ENCODE measurements at regions not wholly inside any gene's neighbourhood (a gene's known extent, or its start where the extent isn't known, plus 50 kb on each side); places are given as distances from the start of the nearest gene placed in this dataset. TPM values are rescaled to one million over a fixed set of nuclear protein-coding genes. Genes with fewer than 3 reads are reported as not detected.
"Not testable (repeated sequence)": the region's sequence is repeated elsewhere in the genome, so short reads cannot be mapped to it uniquely, and the experiment has no call there.

- not testable (repeated sequence) for DNase-seq (ENCODE audit: low spot score); H3K4me3 ChIP-seq; H3K4me3 Mint-ChIP-seq; H2AFZ ChIP-seq; H3K27me3 Mint-ChIP-seq (ENCODE audit: insufficient read depth, low read depth, poor library complexity); H4K20me1 ChIP-seq (replicated peaks; ENCODE audit: insufficient read depth); H3K4me1 Mint-ChIP-seq; H3K9me2 ChIP-seq (ENCODE audit: insufficient read depth); H3K27me3 ChIP-seq (ENCODE audit: insufficient read depth); H3K79me2 ChIP-seq (replicated peaks; ENCODE audit: insufficient read depth); H3K27ac Mint-ChIP-seq; H3K4me1 ChIP-seq (ENCODE audit: insufficient read depth); H3F3A ChIP-seq (replicated peaks; ENCODE audit: low read depth); ATAC-seq; H3K4me2 ChIP-seq; H3K36me3 ChIP-seq (ENCODE audit: insufficient read depth); H3K27ac ChIP-seq (ENCODE audit: low read depth)
- peaks cover 74% of the 10 kb centered on the region for H3K9me3 Mint-ChIP-seq
- H3K36me3 Mint-ChIP-seq (ENCODE audit: low read depth), result peaks cover 27% of the 10 kb centered on the region
These were observed 354.6 kb downstream of the ZNF37A start for GRCh38 chr10:38448614-38449355.

DNA sequence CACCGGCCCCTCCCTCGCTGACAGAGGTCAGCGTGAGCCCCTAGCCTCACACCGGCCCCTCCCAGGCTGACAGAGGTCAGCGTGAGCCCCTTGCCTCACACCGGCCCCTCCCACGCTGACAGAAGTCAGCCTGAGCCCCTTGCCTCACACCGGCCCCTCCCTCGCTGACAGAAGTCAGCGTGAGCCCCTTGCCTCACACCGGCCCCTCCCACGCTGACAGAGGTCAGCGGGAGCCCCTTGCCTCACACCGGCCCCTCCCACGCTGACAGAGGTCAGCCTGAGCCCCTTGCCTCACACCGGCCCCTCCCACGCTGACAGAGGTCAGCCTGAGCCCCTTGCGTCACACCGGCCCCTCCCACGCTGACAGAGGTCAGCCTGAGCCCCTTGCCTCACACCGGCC, 355.5 kb downstream of the ZNF37A start:
- not testable (repeated sequence) for ATAC-seq, H3K4me3 Mint-ChIP-seq, H3K4me3 ChIP-seq

DNA sequence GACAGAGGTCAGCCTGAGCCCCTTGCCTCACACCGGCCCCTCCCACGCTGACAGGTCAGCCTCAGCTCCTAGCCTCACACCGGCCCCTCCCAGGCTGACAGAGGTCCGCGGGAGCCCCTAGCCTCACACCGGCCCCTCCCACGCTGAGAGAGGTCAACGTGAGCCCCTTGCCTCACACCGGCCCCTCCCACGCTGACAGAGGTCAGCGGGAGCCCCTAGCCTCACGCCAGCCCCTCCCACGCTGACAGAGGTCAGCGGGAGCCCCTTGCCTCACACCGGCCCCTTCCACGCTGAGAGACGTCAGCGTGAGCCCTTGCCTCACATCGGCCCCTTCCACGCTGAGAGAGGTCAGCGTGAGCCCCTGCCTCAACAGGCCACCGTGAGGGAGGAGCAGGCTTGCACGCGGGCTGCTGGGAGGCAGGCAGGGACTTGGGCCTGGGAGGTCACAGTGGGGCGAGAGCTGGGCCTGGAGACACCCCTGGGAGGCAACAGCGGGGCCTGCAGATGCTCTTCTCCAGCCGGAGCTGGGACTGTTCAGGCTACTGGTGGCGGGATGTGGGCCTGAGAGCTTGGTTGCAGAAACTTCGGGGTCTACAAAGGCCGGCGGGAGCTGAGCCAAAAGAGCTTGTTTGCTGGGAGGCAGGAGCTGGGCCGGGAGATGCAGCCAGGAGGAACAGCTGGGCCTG, 356.4 kb downstream of the ZNF37A start:
- H4K20me1 ChIP-seq (replicated peaks; ENCODE audit: insufficient read depth); H3K4me1 ChIP-seq (ENCODE audit: insufficient read depth); H3K27ac Mint-ChIP-seq; H3K4me2 ChIP-seq; H3K79me2 ChIP-seq (replicated peaks; ENCODE audit: insufficient read depth); H3K27me3 ChIP-seq (ENCODE audit: insufficient read depth); H2AFZ ChIP-seq; H3K9me2 ChIP-seq (ENCODE audit: insufficient read depth); H3K4me1 Mint-ChIP-seq; H3K4me3 ChIP-seq; ATAC-seq; H3F3A ChIP-seq (replicated peaks; ENCODE audit: low read depth); H3K27ac ChIP-seq (ENCODE audit: low read depth); H3K4me3 Mint-ChIP-seq; H3K36me3 ChIP-seq (ENCODE audit: insufficient read depth); DNase-seq (ENCODE audit: low spot score); H3K27me3 Mint-ChIP-seq (ENCODE audit: insufficient read depth, low read depth, poor library complexity): not testable (repeated sequence)
- Mint-ChIP-seq H3K9me3 (peaks cover 87% of the 10 kb centered on the region), H3K36me3 (ENCODE audit: low read depth) (peaks cover 27% of the 10 kb centered on the region)

More for the DNA sequence above, 355.5 kb downstream of the ZNF37A start:
- not testable (repeated sequence) for H3K27me3 ChIP-seq (ENCODE audit: insufficient read depth); H3K27ac Mint-ChIP-seq; H2AFZ ChIP-seq; H3K27ac ChIP-seq (ENCODE audit: low read depth); H4K20me1 ChIP-seq (replicated peaks; ENCODE audit: insufficient read depth); H3F3A ChIP-seq (replicated peaks; ENCODE audit: low read depth); H3K4me2 ChIP-seq; DNase-seq (ENCODE audit: low spot score); H3K4me1 Mint-ChIP-seq; H3K9me2 ChIP-seq (ENCODE audit: insufficient read depth); H3K4me1 ChIP-seq (ENCODE audit: insufficient read depth); H3K27me3 Mint-ChIP-seq (ENCODE audit: insufficient read depth, low read depth, poor library complexity); H3K79me2 ChIP-seq (replicated peaks; ENCODE audit: insufficient read depth); H3K36me3 ChIP-seq (ENCODE audit: insufficient read depth)
- Mint-ChIP-seq H3K9me3 (peaks cover 81% of the 10 kb centered on the region), H3K36me3 (ENCODE audit: low read depth) (peaks cover 27% of the 10 kb centered on the region)

DNA sequence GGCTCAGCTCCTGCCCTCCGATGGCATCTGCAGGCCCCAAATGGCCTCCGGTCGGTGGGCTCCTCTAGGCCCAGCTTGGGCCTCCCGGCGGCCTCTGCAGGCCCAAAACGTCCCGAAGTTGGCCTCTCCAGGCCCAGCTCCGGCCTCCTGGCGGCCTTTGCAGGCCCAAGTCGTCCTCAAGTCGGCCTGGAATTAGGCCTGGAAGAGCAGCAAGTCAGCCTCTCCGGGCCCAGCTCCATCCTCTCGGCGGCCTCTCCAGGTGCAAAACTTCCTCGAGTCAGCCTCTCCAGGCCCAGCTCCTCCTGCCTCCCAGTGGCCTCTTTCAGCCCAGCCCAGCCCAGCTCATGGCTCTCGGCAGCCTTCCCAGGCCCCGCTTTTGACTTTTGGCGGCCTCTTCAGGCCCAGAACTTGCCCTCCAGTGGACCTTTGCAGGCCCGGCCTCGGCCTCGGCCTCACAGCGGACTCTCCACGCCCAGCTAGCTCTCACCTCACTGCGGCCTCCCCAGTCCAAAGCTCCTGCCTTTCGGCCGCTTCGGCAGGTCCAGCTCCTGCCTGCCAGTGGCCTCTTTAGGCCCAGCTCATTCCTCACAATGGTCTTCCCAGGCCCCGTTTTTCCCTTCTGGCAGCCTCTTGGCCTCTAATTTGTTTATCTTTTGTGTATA, 357.3 kb downstream of the ZNF37A start:
- ATAC-seq; H3K9me2 ChIP-seq (ENCODE audit: insufficient read depth); H3K4me1 ChIP-seq (ENCODE audit: insufficient read depth); H3K27ac ChIP-seq (ENCODE audit: low read depth); H3K27ac Mint-ChIP-seq; H3K4me1 Mint-ChIP-seq; H3K27me3 Mint-ChIP-seq (ENCODE audit: insufficient read depth, low read depth, poor library complexity); DNase-seq (ENCODE audit: low spot score); H3K4me2 ChIP-seq; H3K27me3 ChIP-seq (ENCODE audit: insufficient read depth); H3K4me3 Mint-ChIP-seq; H2AFZ ChIP-seq; H3K4me3 ChIP-seq; H4K20me1 ChIP-seq (replicated peaks; ENCODE audit: insufficient read depth); H3F3A ChIP-seq (replicated peaks; ENCODE audit: low read depth); H3K36me3 ChIP-seq (ENCODE audit: insufficient read depth); H3K79me2 ChIP-seq (replicated peaks; ENCODE audit: insufficient read depth): not testable (repeated sequence)
- Mint-ChIP-seq H3K36me3 (ENCODE audit: low read depth) (peaks cover 27% of the 10 kb centered on the region), H3K9me3 (peaks cover 92% of the 10 kb centered on the region)

Small RNAs in the stretch of these regions (small RNA-seq; reads per million reads assigned to genes)
- gene AL117339.3 (ENCODE audit: low replicate concordance), result not detected
- not detected for gene RNU6-1118P (ENCODE audit: low replicate concordance)
